IMR-90 (cell line): ENCODE measurements at regions not wholly inside any gene's neighbourhood (a gene's known extent, or its start where the extent isn't known, plus 50 kb on each side); places are given as distances from the start of the nearest gene placed in this dataset.

Experiments used
- ATAC-seq: fragments of 200-7000 bp; cut with Tn5 transposase; 2 replicates; pipeline ENCODE4 v1.9.1; 2020; ENCODE audit warnings: low read depth, mild to moderate bottlenecking, moderate library complexity
- BruUV-seq: library from RNA; stranded (reverse); fragments of 400-500 nt; replicated peaks from 2 replicates; lab custom pipeline; 2021; lab: Mats Ljungman, UMichigan
- CTCF ChIA-PET: fragments of 300-600 bp; formaldehyde crosslinking; extraction: SDS; loops from one replicate; lab custom pipeline; 2021; ENCODE audit warnings: antibody characterized with exemption; lab: Yijun Ruan, JAX
- POLR2A ChIA-PET: fragments of 300-600 bp; sonication (Branson Sonifier 250); formaldehyde crosslinking; loops from one replicate; lab custom pipeline; 2022; ENCODE audit warnings: antibody characterized with exemption; ENCODE audit not compliant: unreplicated experiment; lab: Charles Lee
- DNase-seq: peaks from one replicate; pipeline ENCODE4 v3.0.0; 2013
- H2AFZ ChIP-seq: replicated peaks from 2 replicates; pipeline ENCODE3; 2013; ENCODE audit warnings: low read length, mild to moderate bottlenecking; ENCODE audit not compliant: poor library complexity
- H2AK5ac ChIP-seq: 2 replicates; pipeline ENCODE4 v1.6.1; 2013; ENCODE audit warnings: low read depth, low read length, inconsistent platforms
- H2AK9ac ChIP-seq: replicated peaks from 2 replicates; pipeline ENCODE3; 2013; ENCODE audit warnings: mild to moderate bottlenecking, low read depth, low read length, moderate library complexity; ENCODE audit not compliant: poor library complexity
- H2BK120ac ChIP-seq: 2 replicates; pipeline ENCODE4 v1.6.1; 2013; ENCODE audit warnings: low read depth, low read length, inconsistent platforms
- H2BK15ac ChIP-seq: 3 replicates; pipeline ENCODE4 v1.6.1; 2013; ENCODE audit warnings: low read depth, low read length, inconsistent platforms
- H2BK20ac ChIP-seq: 2 replicates; pipeline ENCODE4 v1.6.1; 2013; ENCODE audit warnings: low read depth, mild to moderate bottlenecking, inconsistent platforms, low read length, moderate library complexity
- H2BK5ac ChIP-seq: 2 replicates; pipeline ENCODE4 v1.6.1; 2013; ENCODE audit warnings: mild to moderate bottlenecking, low read depth, low read length, inconsistent platforms; ENCODE audit not compliant: poor library complexity, severe bottlenecking
- H3K14ac ChIP-seq: replicated peaks from 2 replicates; pipeline ENCODE4 v1.6.1; 2013; ENCODE audit warnings: low read depth, low read length, inconsistent platforms
- H3K18ac ChIP-seq: 2 replicates; pipeline ENCODE4 v1.6.1; 2013; ENCODE audit warnings: low read depth, low read length, control low read depth
- H3K23ac ChIP-seq: 2 replicates; pipeline ENCODE4 v1.6.1; 2013; ENCODE audit warnings: low read depth, low read length, inconsistent platforms
- H3K27ac ChIP-seq: 2 replicates; pipeline ENCODE4 v1.5.1; 2013; ENCODE audit warnings: mild to moderate bottlenecking, control low read depth, low read length; ENCODE audit not compliant: insufficient read depth
- H3K27me3 ChIP-seq: 2 replicates; pipeline ENCODE4 v1.6.1; 2013; ENCODE audit warnings: low read length; ENCODE audit not compliant: control insufficient read depth, insufficient read depth
- H3K36me3 ChIP-seq: 2 replicates; pipeline ENCODE4 v1.6.1; 2013; ENCODE audit warnings: low read length, mixed read lengths; ENCODE audit not compliant: control insufficient read depth, insufficient read depth
- H3K4ac ChIP-seq: 2 replicates; pipeline ENCODE4 v1.6.1; 2013; ENCODE audit warnings: low read depth, low read length, inconsistent platforms
- H3K4me1 ChIP-seq: 2 replicates; pipeline ENCODE4 v1.6.1; 2013; ENCODE audit warnings: low read length, mixed read lengths; ENCODE audit not compliant: control insufficient read depth, insufficient read depth
- H3K4me2 ChIP-seq: 2 replicates; pipeline ENCODE4 v1.6.1; 2013; ENCODE audit warnings: low read depth, mild to moderate bottlenecking, control low read depth, low read length, moderate library complexity
- H3K4me3 ChIP-seq: 2 replicates; pipeline ENCODE4 v1.5.1; 2013; ENCODE audit warnings: low read depth, mild to moderate bottlenecking, control low read depth, low read length, moderate library complexity; ENCODE audit not compliant: insufficient read depth
- H3K56ac ChIP-seq: 2 replicates; pipeline ENCODE4 v1.6.1; 2013; ENCODE audit warnings: low read length, inconsistent platforms; ENCODE audit not compliant: insufficient read depth; ENCODE audit errors: extremely low read depth
- H3K79me1 ChIP-seq, 2 experiments: 2 replicates each; pipeline ENCODE4 v1.6.1; 2013; ENCODE audit warnings: low read length in 2 of 2, inconsistent platforms in 1 of 2, low read depth in 1 of 2
- H3K9ac ChIP-seq: 2 replicates; pipeline ENCODE4 v1.6.1; 2013; ENCODE audit warnings: low read depth, low read length, control low read depth
- H3K9me1 ChIP-seq: 2 replicates; pipeline ENCODE4 v1.6.1; 2013; ENCODE audit warnings: low read length, inconsistent platforms; ENCODE audit not compliant: insufficient read depth
- H3K9me3 ChIP-seq: 2 replicates; pipeline ENCODE4 v1.6.1; 2013; ENCODE audit warnings: low read length; ENCODE audit not compliant: control insufficient read depth, insufficient read depth
- H4K20me1 ChIP-seq: 2 replicates; pipeline ENCODE4 v1.6.1; 2013; ENCODE audit warnings: low read length, inconsistent platforms; ENCODE audit not compliant: insufficient read depth
- H4K5ac ChIP-seq: 2 replicates; pipeline ENCODE4 v1.6.1; 2013; ENCODE audit warnings: mild to moderate bottlenecking, low read depth, low read length, control low read depth
- H4K8ac ChIP-seq, 2 experiments: 2 replicates each; pipeline ENCODE4 v1.6.1; 2013; ENCODE audit warnings: low read depth in 2 of 2, low read length in 2 of 2, control low read depth in 1 of 2, inconsistent platforms in 1 of 2
- H4K91ac ChIP-seq: 2 replicates; pipeline ENCODE4 v1.6.1; 2013; ENCODE audit warnings: low read depth, low read length, inconsistent platforms; ENCODE audit not compliant: insufficient read depth
- MAZ ChIP-seq: IDR thresholded peaks from 2 replicates; pipeline ENCODE4 v1.6.1; 2012; ENCODE audit warnings: low read depth, mild to moderate bottlenecking, low read length, improper control_type of control experiment, moderate library complexity, borderline replicate concordance
- RAD21 ChIP-seq: IDR thresholded peaks from 2 replicates; pipeline ENCODE4 v1.6.1; 2012; ENCODE audit warnings: low read length, improper control_type of control experiment
- WGBS, 2 experiments: methylation state at CpG; one replicate each; pipeline versions ENCODE4 v1.1.5 to v1.1.7; 2013; ENCODE audit warnings: missing lambda C conversion rate in 2 of 2; ENCODE audit not compliant: insufficient read length in 1 of 2; ENCODE audit errors: extremely low coverage in 2 of 2; 5-methylcytosine and 5-hydroxymethylcytosine counted together
- dilution Hi-C: fragments of 300-500 bp; cut with HindIII; formaldehyde crosslinking; loops from one replicate; pipeline ENCODE4 v1.14.3; 2018; ENCODE audit warnings: low sequenced_read_pairs; ENCODE audit not compliant: unreplicated experiment
- in situ Hi-C: fragments of 300-500 bp; cut with MboI; formaldehyde crosslinking; loops from 3 replicates; pipeline ENCODE4 v1.14.3; 2019; ENCODE audit warnings: low sequenced_read_pairs, inconsistent platforms, mixed read lengths
- intact Hi-C: fragments of 100-400 bp; cut with micrococcal nuclease; formaldehyde crosslinking; loops from 2 replicates; pipeline ENCODE4 v1.10.0; 2022
- TF ChIP-seq, protein P1 (sequence below): fragments of 150-350 bp; IDR thresholded peaks from 2 replicates; pipeline ENCODE4 v1.6.1; 2016; ENCODE audit warnings: low read depth, mild to moderate bottlenecking, low read length, moderate library complexity, borderline replicate concordance

DNA sequence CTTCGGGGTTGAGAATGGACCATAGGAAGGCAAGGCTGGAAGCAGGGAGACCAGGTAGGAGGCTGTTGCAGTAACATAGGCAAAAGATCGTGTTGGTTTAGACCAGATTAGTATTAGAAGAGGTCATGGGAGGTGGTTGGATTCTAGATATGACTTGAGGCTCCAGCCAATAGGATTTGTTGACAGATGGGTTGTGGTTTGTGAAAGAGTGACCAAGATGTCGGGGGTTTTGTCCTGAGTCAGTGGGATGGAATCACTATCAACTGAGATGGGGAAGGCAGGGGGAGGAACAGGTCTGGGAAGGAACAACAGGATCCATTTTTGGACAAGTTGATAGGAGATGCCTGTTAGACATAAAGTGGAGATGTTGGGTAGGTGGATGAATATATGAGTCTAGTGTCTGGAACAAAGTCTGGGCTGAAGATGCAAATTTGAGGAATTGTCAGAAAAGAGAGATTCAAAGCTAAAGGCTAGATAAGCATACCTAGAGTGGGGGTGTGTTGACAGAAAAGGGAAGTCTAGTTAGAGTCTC lies 95.5 kb upstream of the NPHP3 start:
- Histone ChIP-seq H4K8ac (no peak overlapping the region), H3K56ac (no peak overlapping the region), H4K5ac (no peak overlapping the region), H3K18ac (no peak overlapping the region), H3K4ac (no peak overlapping the region), H2BK20ac (no peak overlapping the region), H3K9me1 (no peaks in the 10 kb centered on the region), H3K4me3 (no peak overlapping the region), H3K4me1 (no peaks in the 10 kb centered on the region), H3K36me3 (no peaks in the 10 kb centered on the region), H2AK5ac (no peak overlapping the region), H3K9ac (no peak overlapping the region), H3K23ac (no peak overlapping the region), H2BK15ac (no peak overlapping the region), H3K14ac (no peak overlapping the region), H3K4me2 (no peak overlapping the region), H3K9me3 (no peaks in the 10 kb centered on the region), H4K91ac (no peak overlapping the region), H2AK9ac (no peak overlapping the region), H2AFZ (no peak overlapping the region), H2BK120ac (no peak overlapping the region), H3K27me3 (no peaks in the 10 kb centered on the region), H3K79me1 (no peaks in the 10 kb centered on the region), H4K20me1 (no peaks in the 10 kb centered on the region), H2BK5ac (no peak overlapping the region), H3K27ac (no peak overlapping the region)
- ChIA-PET POLR2A (no interaction called here), CTCF (no interaction called here)
- DNase-seq (no peak), ATAC-seq (no peak)
- TF ChIP-seq, protein P1, sequence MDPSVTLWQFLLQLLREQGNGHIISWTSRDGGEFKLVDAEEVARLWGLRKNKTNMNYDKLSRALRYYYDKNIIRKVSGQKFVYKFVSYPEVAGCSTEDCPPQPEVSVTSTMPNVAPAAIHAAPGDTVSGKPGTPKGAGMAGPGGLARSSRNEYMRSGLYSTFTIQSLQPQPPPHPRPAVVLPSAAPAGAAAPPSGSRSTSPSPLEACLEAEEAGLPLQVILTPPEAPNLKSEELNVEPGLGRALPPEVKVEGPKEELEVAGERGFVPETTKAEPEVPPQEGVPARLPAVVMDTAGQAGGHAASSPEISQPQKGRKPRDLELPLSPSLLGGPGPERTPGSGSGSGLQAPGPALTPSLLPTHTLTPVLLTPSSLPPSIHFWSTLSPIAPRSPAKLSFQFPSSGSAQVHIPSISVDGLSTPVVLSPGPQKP: no peak
- no peak for TF ChIP-seq RAD21
- TF ChIP-seq MAZ: no peak
- dilution Hi-C loops (no loop called here), in situ Hi-C loops (no loop called here), intact Hi-C loops (no loop called here)
- 15% methylated on average over 2 of the region's 3 CpGs; no CpG with 5 or more reads in 1 of the 2 experiments for WGBS, 2 experiments
- BruUV-seq: no TSS peak
